Superior temporal gyrus (tissue), 1 donor: ENCODE measurements at regions not wholly inside any gene's neighbourhood (a gene's known extent, or its start where the extent isn't known, plus 50 kb on each side); places are given as distances from the start of the nearest gene placed in this dataset.
A peak's percentile ranks its signal among the peaks of the same experiment; 100 is the strongest.

Experiments used
- DNase-seq: peaks from one replicate; pipeline ENCODE4 v3.0.0-alpha.2; 2016; ENCODE audit errors: extremely low spot score

GRCh38 chr16:73191660-73192046 is 143.7 kb upstream of the ZFHX3 start:
- DNase-seq: no peak

- DNase-seq: no peak
Observed at GRCh38 chr16:73190688-73191659, 143.0 kb upstream of the ZFHX3 start.

- DNase-seq: no peak
Observed at GRCh38 chr16:73190256-73190655, 142.3 kb upstream of the ZFHX3 start.

- DNase-seq: no peak
Observed at GRCh38 chr16:73189136-73189535, 141.2 kb upstream of the ZFHX3 start.

- no peak for DNase-seq
Observed at GRCh38 chr16:73186752-73187601, 139.0 kb upstream of the ZFHX3 start.

- DNase-seq: no peak
Observed at GRCh38 chr16:73185737-73186136, 137.8 kb upstream of the ZFHX3 start.

- DNase-seq: no peak
Observed at GRCh38 chr16:73183611-73184092, 135.7 kb upstream of the ZFHX3 start.

GRCh38 chr16:73179705-73180331 is 131.9 kb upstream of the ZFHX3 start:
- no peak for DNase-seq

- no peak for DNase-seq
Observed at GRCh38 chr16:73177729-73178295, 129.9 kb upstream of the ZFHX3 start.

- no peak for DNase-seq
Observed at GRCh38 chr16:73176577-73177013, 128.7 kb upstream of the ZFHX3 start.

- no peak for DNase-seq
Observed at GRCh38 chr16:73172973-73173709, 125.2 kb upstream of the ZFHX3 start.

GRCh38 chr16:73172241-73172972 is 124.5 kb upstream of the ZFHX3 start:
- peak; percentile 46 for DNase-seq

GRCh38 chr16:73171901-73172240 is 123.9 kb upstream of the ZFHX3 start:
- DNase-seq: no peak

GRCh38 chr16:73171380-73171779 is 123.5 kb upstream of the ZFHX3 start:
- no peak for DNase-seq

- DNase-seq: no peak
Observed at GRCh38 chr16:73170612-73171038, 122.7 kb upstream of the ZFHX3 start.

GRCh38 chr16:73166947-73167550 is 119.1 kb upstream of the ZFHX3 start:
- DNase-seq: no peak

GRCh38 chr16:73166441-73166851 is 118.5 kb upstream of the ZFHX3 start:
- no peak for DNase-seq

- DNase-seq: no peak
Observed at GRCh38 chr16:73163238-73163815, 115.4 kb upstream of the ZFHX3 start.

GRCh38 chr16:73161977-73162376 is 114.0 kb upstream of the ZFHX3 start:
- DNase-seq: no peak
